NCI-H2227 (cell line): ENCODE measurements at regions not wholly inside any gene's neighbourhood (a gene's known extent, or its start where the extent isn't known, plus 50 kb on each side); places are given as distances from the start of the nearest gene placed in this dataset.

Source experiments
- DNase-seq: peaks from one replicate; lab custom pipeline; 2025; ENCODE audit not compliant: unreplicated experiment; lab: John Stamatoyannopoulos, UW

- peak; percentile 37 for DNase-seq
Measured at GRCh38 chr11:122523846-122524805, 131.4 kb upstream of the UBASH3B start.

GRCh38 chr11:122521626-122522025, 133.9 kb upstream of the UBASH3B start:
- no peak for DNase-seq

DNA sequence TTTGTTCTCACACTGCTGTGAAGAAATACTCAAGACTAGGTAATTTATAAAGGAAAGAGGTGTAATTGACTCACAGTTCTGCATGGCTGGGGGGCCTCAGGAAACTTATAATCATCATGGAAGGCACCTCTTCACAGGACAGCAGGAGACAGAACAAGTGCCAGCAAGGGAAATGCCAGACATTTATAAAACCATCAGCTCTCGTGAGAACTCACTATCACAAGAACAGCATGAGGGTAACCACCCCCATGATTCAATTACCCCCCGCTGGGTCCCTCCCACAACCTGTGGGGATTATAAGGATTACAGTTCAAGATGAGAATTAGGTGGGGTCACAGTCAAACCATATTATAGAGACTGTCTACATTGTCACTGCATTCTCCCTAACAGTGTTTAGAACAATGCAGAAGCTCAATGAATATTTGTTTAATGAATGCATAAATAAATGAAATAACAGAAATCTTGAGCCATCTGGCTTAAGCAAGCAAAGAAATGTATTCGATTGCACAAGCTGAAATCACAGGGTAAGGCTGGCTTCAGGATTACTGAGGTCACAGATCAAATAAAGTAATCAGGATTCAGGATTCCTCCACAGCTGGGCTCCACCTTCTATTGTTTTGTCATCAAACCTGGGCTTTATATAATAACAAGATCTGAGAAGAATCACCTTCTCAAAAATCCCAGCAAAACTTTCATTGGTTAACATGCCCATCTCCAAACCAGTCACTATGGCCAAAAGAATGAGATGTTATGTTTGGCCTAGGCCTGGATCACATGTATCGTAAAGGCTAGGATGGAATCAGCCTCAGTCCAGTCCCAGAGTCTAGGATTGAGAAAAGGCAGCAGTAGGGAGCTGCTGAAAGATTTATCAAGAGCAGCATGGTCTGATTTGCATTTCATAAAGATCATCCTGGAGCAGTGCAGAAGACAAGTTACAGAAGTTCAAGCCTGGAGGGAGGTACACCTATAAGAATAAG, 137.8 kb upstream of the UBASH3B start:
- peak; percentile 34 for DNase-seq

DNA sequence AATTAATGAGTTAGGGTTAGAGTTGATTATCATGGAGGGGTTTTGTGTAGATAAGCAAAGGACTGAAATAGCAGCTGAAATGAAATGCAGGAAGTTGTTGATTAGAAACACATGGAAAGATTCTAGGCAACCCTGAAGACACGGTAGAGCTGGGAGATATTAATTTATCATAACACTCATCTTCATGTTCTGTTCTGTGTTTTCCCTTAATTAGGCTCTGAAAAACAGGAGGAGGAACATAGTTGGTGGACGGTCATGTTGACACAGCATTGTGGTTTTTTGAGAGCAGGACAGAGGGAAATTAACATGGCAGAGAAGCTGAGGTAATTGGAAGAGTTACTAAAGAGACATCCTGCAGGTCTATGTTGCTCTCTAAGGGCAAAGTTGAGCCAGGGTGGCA, 138.8 kb upstream of the UBASH3B start:
- no peak for DNase-seq

DNA sequence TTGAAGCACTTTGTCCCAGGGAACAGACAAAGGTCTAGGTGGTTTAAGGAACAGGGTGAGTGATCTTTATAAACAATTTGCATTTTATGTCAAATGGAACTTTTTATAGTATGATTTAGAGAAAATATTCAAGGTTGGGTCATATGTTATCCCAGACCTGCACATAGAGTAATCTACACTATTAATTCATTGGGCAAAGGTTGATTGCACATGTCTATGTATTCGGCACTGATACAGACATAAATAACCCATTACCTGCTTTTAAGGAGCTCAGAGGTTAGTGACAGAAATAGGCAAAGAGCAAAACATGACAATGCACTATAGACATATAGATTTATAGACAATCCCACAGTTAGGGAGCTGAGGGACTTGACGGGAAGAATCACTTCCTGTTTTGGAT, 141.5 kb upstream of the UBASH3B start:
- DNase-seq = no peak

DNA sequence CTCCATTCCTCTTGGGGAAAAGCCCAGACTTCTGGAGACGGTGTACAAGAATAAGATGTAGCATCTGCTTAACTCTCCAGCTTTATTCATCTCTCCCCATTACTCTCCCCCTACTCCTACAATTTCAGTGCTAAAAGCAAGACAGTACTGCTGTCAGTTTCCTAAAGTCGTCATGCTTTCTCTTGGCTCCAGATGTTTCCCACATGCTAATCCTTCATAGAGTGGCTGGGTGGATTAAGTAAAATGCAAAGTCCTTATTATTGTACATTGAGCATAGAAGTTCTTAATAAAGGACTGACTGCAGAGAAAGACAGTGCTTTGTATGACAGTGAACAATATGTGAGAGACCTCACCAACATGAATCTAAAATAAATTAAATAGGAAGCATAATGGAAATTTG, 142.2 kb upstream of the UBASH3B start:
- DNase-seq = no peak

- DNase-seq = no peak
Measured at GRCh38 chr11:122512688-122513087, 142.8 kb upstream of the UBASH3B start.

GRCh38 chr11:122509899-122510298, 145.6 kb upstream of the UBASH3B start:
- DNase-seq = no peak

DNA sequence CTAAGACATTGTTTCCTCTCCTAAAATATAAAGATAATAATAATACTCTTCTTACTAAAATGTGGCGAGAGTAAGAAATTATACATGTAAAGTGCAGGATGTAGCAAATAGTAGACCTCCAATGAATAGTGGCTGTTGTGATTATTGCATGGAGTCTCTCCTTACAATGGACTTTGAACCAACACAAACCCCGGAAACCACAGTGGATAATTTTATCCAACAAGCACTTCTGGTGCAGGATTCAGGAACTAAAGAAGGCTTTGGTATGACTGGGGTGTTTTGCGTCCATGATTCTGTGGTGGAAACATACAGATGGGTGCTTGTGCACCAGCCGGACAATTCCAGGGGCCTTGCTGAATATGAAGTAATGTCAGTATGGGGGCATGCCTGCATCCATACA, 146.4 kb upstream of the UBASH3B start:
- no peak for DNase-seq

DNA sequence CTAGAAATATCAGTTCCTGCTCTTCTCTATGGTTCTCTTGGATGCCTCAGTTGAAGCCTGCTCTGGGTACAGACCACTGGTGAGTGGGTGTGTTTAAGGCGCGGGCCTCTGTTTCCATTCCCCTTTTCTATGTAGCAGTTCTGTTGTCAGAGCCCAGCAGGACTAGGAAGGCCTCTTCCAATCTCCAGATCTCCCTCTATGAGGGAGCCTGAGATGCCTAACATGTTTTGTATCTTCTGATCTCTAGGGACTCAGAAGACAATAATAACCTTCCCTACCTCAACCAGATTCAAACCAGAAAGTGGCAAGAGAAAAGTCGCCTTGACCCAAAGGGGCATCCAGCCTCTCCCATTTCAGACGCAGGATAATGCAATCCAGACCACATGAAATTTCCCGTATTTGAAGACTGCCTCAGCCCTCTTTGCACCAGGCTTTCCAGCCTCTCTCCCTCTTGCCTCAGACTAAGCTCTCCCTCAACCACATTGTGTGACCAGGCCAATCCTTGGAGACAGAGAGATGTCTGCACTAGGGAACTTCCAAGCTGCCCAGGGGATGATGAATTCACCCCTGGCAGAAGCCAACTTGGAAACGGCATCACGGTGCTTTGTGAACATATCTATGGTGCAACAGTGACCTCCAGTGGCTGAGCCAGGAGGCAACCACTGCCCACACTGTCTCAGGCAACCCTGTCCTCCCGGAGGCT, 150.1 kb upstream of the UBASH3B start:
- peak; percentile 85 for DNase-seq

DNA sequence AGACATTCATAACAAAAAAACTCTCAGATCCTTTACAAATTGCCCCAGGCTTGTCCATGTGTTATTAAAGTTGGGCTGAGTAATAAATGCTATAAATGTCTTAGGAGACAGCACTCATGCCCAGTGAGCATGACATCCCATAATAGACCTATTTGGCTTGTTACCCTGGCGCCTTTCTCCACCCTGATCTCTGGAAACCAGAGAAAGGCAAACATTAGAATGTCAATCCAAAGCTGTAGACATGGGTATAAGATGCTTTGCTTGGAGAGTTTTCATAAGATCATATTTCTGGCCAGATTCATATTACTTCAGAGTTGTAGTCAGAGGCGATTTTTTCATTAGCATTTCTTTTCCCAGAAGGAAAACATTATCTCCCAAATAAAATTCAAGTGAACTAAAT, 161.3 kb upstream of the UBASH3B start:
- DNase-seq = no peak

- no peak for DNase-seq
Measured at GRCh38 chr11:122491509-122491908, 164.0 kb upstream of the UBASH3B start.

DNA sequence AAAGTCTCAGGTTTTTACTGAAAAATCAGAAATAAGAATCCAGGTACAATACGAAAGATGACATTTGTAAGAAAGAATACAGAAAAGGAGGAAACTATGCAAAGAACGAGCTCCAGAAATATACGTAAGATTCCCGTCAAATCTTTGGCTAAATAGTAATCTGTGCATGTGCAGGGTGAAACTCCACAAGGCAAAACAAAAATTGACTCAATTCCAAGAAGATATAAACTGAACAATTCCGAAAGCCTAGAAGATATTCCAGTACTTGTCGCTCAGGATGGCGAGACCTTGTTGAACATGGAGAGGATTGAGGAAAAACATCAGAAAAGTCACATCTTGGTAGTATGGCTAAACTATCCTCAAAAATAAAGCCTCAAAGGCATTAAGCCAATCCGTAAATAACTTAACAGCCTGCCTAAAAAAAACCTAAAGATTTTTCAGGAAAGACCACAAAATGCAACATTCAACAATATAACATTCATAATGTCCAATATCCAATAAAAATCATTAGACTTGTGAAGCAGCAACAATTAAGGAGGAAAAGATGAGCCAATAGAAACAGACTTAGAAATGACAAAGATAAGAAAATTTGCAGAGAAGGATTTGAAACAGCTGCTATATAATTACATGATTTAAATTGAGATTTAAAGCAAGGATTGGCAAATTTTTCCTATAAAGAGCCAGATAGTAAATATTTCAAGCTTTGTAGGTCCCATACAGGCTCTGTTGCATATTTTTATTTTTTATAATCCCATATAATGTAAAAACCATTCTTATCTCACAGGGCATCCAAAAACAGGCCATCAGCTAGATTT, 166.4 kb upstream of the UBASH3B start:
- DNase-seq = no peak

DNA sequence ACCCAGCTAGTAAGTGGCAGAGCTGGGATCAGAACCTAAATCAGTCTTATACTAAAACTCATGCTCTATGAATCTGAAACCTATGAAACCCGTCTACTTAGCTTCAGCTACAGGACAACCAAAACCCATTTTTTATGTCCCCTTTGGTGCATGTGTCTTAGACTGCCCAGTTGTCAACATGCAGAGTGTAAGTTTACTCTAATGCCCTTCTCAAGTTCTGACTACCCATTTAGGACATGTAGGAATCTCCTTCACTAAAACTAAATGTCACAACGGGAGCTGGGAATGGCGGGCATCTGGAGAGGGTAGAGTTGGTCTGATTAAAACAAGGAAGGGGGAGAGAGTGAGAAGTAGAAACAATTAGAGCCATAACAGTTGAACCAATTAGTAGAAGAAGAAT, 167.9 kb upstream of the UBASH3B start:
- DNase-seq = no peak

GRCh38 chr11:122486793-122487495, 168.6 kb upstream of the UBASH3B start:
- DNase-seq = no peak

DNA sequence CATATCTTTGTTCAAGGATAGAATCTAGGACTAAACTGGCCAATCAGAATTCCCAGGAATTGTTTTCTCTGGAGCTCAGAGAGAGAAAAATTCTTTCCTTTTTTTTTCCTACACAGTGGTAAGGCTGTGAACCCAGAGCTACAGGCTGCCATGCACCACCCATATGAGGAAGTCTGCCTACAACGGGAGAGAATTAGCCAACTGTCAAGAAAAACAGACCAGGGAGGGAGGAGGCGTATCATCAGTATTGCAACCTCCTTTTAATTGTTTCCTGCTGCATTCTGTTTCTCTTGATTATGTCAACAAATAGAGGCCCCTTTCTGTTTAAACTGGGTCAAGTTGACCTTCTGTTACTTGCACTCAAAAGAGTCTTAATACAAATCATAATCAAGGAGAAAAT, 176.5 kb upstream of the UBASH3B start:
- no peak for DNase-seq

GRCh38 chr11:122468965-122469364, 186.6 kb upstream of the UBASH3B start:
- no peak for DNase-seq

- DNase-seq = no peak
Measured at GRCh38 chr11:122463530-122463929, 192.0 kb upstream of the UBASH3B start.

DNA sequence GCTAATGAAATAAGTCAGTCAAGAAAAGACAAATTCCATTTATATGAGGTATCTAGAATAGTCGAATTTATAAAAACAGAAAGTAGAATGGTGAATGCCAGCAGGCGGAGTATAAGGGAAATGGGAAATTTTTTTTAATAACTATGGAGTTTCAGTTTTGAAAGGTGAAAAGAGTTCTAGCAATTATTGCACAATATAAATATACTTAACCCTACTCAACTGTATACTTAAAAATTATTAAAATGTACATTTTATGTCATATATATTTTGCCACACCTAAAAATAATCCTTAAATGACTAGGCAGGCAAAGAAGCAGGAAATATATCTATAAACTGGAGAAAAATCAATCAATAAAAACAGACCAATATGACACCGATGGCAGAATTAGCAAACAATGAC, 196.5 kb upstream of the UBASH3B start:
- DNase-seq = no peak

DNA sequence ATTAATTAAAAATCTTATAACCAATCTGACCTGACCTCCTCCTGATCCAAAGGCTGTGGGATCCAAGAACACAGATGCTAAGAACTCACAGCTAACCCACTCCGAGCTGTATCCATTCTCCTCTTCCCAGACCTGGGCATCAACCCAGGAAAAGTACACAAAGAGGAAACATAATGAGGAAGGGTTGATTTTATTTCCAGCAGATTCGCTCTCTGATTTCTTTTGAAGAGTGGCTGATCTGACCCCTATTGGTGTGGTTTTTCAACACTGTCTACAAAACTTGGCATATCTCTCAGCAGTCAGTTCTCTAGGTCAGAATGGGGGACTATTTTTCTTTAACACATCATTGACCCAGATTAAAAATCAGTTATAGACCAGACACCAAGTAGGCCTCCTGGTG, 201.9 kb upstream of the UBASH3B start:
- no peak for DNase-seq
